Progenitor cell of endocrine pancreas (in vitro differentiated cells): ENCODE measurements at regions not wholly inside any gene's neighbourhood (a gene's known extent, or its start where the extent isn't known, plus 50 kb on each side); places are given as distances from the start of the nearest gene placed in this dataset.

Source experiments
- DNase-seq: peaks from one replicate; pipeline ENCODE4 v3.0.0; 2021; ENCODE audit warnings: low spot score; ENCODE audit not compliant: unreplicated experiment
- H3K27ac Mint-ChIP-seq: 2 replicates; pipeline ENCODE4 v1.8.0; 2021; ENCODE audit warnings: mild to moderate bottlenecking, moderate library complexity, mixed read lengths
- H3K27me3 Mint-ChIP-seq: 2 replicates; pipeline ENCODE4 v1.8.0; 2021; ENCODE audit warnings: mixed read lengths
- H3K36me3 Mint-ChIP-seq: 2 replicates; pipeline ENCODE4 v1.8.0; 2022; ENCODE audit warnings: mixed read lengths; ENCODE audit not compliant: insufficient read depth
- H3K4me1 Mint-ChIP-seq: 2 replicates; pipeline ENCODE4 v1.8.0; 2021; ENCODE audit warnings: low read depth, mixed read lengths
- H3K4me3 Mint-ChIP-seq: 2 replicates; pipeline ENCODE4 v1.8.0; 2021; ENCODE audit warnings: low read depth, mild to moderate bottlenecking, moderate library complexity, mixed read lengths
- H3K9me3 Mint-ChIP-seq: 2 replicates; pipeline ENCODE4 v1.8.0; 2021; ENCODE audit warnings: low read depth, mixed read lengths
- CTCF ChIP-seq: fragments of 200-600 bp; sonication (generic); IDR thresholded peaks from one replicate; pipeline ENCODE4 v1.5.0; 2021; ENCODE audit warnings: antibody characterized with exemption, mild to moderate bottlenecking; ENCODE audit not compliant: unreplicated experiment

- Mint-ChIP-seq H3K4me1 (peaks cover 9% of the 10 kb centered on the region), H3K4me3 (no peak overlapping the region), H3K27ac (no peak overlapping the region), H3K36me3 (no peaks in the 10 kb centered on the region), H3K9me3 (no peaks in the 10 kb centered on the region), H3K27me3 (peaks cover 19% of the 10 kb centered on the region)
- TF ChIP-seq CTCF, result no peak
- DNase-seq, result no peak
Observed at GRCh38 chr14:95463171-95463901, 53.1 kb downstream of the SYNE3 start.

- Mint-ChIP-seq H3K27me3 (peaks cover 19% of the 10 kb centered on the region), H3K4me3 (no peak overlapping the region), H3K27ac (no peak overlapping the region), H3K36me3 (no peaks in the 10 kb centered on the region), H3K4me1 (peaks cover 5% of the 10 kb centered on the region), H3K9me3 (no peaks in the 10 kb centered on the region)
- no peak for TF ChIP-seq CTCF
- no peak for DNase-seq
Observed at GRCh38 chr14:95462491-95462890, 54.0 kb downstream of the SYNE3 start.

GRCh38 chr14:95460647-95461478 is 55.6 kb downstream of the SYNE3 start:
- Mint-ChIP-seq H3K4me3 (no peak overlapping the region), H3K9me3 (no peaks in the 10 kb centered on the region), H3K36me3 (no peaks in the 10 kb centered on the region), H3K27me3 (peaks cover 19% of the 10 kb centered on the region), H3K27ac (no peak overlapping the region), H3K4me1 (peaks cover 5% of the 10 kb centered on the region)
- DNase-seq, result no peak
- no peak for TF ChIP-seq CTCF

GRCh38 chr14:95458906-95459305 is 57.5 kb downstream of the SYNE3 start:
- no peak overlapping the region for H3K4me3 Mint-ChIP-seq
- H3K9me3 Mint-ChIP-seq, result no peaks in the 10 kb centered on the region
- no peak for TF ChIP-seq CTCF
- H3K27me3 Mint-ChIP-seq, result peaks cover 23% of the 10 kb centered on the region
- no peak overlapping the region for H3K27ac Mint-ChIP-seq
- no peak for DNase-seq
- H3K4me1 Mint-ChIP-seq, result peaks cover 5% of the 10 kb centered on the region
- H3K36me3 Mint-ChIP-seq, result no peaks in the 10 kb centered on the region

GRCh38 chr14:95458459-95458858 is 58.0 kb downstream of the SYNE3 start:
- H3K4me3 Mint-ChIP-seq, result no peak overlapping the region
- peaks cover 5% of the 10 kb centered on the region for H3K4me1 Mint-ChIP-seq
- no peak overlapping the region for H3K27ac Mint-ChIP-seq
- DNase-seq, result no peak
- no peaks in the 10 kb centered on the region for H3K36me3 Mint-ChIP-seq
- TF ChIP-seq CTCF, result no peak
- H3K27me3 Mint-ChIP-seq, result peaks cover 23% of the 10 kb centered on the region
- H3K9me3 Mint-ChIP-seq, result no peaks in the 10 kb centered on the region
